ENCODE measurements at regions not wholly inside any gene's neighbourhood (a gene's known extent, or its start where the extent isn't known, plus 50 kb on each side); places are given as distances from the start of the nearest gene placed in this dataset.
A peak's percentile ranks its signal among the peaks of the same experiment; 100 is the strongest.
"Not testable (repeated sequence)": the region's sequence is repeated elsewhere in the genome, so short reads cannot be mapped to it uniquely, and the experiment has no call there.

- no peak for DNase-seq (ENCODE audit: low read depth)
Measured at GRCh38 chrX:136975684-136976470, 57.9 kb downstream of the GPR101 start.

DNA sequence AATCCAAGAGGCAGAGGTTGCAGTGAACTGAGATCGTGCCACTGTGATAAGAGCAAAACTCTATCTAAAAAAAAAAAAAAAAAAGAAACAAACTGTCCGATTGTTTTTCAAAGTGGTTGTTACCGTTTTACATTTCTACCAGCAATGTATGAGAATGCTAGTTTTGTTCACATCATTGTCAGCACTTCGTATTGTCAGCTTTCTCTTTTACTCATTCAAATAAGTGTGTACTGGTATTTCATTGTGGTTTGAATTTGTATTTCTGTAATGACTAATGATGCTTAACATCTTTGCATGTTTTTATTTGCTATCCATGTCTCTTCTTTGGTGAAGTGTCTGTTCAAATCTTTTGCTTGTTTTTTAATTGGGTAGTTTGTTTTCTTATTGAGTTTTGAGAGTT, 65.8 kb downstream of the GPR101 start:
- no peak for DNase-seq (ENCODE audit: low read depth)

- DNase-seq (ENCODE audit: low read depth) = no peak
Measured at GRCh38 chrX:136963973-136964372, 69.8 kb downstream of the GPR101 start.

DNA sequence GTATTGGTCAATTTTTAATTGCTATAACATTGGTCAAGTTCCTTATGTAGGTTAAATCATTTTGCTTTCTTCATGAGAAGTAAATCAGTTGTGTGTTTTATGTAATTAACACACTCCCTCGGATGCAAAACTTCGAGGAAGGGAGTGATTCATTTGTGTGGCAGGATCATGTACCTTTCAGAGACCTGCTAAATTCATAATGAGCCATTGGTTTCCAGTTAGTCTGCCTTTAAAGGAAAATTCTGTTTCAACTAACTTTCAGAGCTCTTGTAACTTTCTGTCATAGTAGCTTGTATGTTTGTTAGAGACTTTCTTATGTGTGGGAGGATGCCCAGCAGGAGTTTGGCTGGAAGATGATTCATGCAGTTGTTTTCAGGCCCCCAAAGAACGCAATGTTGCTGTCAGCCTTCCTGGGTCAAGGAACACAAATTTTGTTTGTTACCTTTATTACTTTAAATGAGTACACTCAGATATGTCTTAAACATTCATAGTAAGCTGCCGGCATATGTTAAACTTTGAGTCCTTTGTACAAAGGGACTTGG, 72.1 kb downstream of the GPR101 start:
- DNase-seq (ENCODE audit: low read depth) = no peak

DNA sequence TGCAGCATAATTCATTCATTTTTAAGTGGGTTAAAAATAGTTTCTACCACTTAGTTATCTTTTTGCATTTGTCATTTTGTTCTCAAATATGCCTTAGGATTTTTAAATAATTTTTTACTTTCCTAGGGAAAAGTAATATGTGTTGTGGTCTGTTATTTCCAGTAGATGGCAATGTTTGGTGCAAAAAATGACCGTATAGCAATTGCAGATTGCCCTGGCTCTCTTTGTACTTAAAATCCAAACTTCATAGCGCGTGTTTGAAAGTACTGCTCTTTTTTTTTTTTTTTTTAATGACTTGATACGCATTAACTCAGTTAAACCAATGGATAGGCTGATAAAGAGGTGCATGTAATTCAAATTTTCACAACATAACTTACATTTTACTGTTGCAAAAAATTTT, 74.4 kb upstream of the RBMX start:
- DNase-seq (ENCODE audit: low read depth) = no peak

- DNase-seq (ENCODE audit: low read depth) = peak; percentile 29
Measured at GRCh38 chrX:136953867-136954787, 73.6 kb upstream of the RBMX start.

DNA sequence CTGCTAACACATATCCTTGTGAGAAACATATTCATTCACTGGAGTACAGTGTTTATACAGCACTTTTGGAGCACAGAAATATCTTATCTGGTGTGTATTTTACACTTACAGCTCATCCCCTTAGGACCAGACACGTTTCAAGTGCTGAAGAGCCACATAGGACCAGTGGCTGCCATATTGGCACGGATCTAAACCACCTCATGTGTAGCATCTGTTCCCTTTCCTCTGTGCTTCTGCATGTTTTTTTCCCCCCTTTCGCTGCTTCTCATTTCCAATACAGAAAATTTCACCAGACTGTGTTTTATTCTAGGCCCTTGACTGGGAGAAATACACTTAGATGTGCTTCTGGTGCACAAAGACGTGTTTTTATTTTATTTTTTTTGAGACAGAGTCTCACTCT, 69.7 kb upstream of the RBMX start:
- DNase-seq (ENCODE audit: low read depth) = no peak

GRCh38 chrX:136941396-136942337, 61.1 kb upstream of the RBMX start:
- DNase-seq (ENCODE audit: low read depth) = no peak

DNA sequence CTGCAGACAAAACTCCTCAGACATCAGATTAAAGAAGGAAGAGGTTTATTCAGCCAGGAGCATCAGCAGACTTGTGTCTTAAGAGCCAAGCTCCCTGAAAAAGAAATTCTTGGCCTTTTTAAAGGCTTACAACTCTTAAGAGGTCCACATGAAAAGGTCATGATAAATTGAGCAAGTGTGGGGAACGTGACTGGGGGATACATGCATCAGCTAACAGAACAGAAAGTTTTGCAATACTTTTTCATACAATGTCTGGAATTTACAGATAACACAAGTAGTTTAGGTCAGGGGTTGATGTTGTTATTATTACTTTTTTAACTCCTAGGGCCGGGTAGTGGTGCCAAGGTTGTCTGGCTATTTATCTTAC, 55.6 kb upstream of the RBMX start:
- DNase-seq (ENCODE audit: low read depth) = no peak

GRCh38 chrX:136935533-136936182, 55.1 kb upstream of the RBMX start:
- not testable (repeated sequence) for DNase-seq (ENCODE audit: low read depth)

DNA sequence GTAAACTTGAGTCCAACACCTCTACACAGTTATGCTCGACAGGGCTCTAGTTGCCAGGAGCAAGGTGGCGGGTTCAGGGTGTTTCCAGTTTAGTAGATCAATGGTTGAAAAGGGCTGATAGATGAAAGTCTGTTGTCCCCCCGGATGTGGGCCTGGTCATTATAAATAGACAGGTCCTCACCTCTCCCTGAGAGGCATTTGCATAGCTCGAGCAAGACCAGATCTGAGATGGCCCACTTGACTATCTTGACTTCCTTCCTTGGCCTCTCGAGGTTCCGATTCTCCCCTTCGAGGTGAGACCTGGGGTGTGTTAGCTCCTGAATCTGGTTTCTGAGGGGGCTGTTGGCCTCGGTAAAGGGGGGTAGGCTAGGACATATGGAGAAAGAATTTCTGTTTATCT, 54.1 kb upstream of the RBMX start:
- not testable (repeated sequence) for DNase-seq (ENCODE audit: low read depth)

- no peak for DNase-seq (ENCODE audit: low read depth)
Measured at GRCh38 chrX:136933611-136934145, 53.2 kb upstream of the RBMX start.

- no peak for DNase-seq (ENCODE audit: low read depth)
Measured at GRCh38 chrX:136931661-136932060, 51.1 kb upstream of the RBMX start.
